Stimulated activated CD4-positive, alpha-beta T cell treated with anti-CD3 and anti-CD28 coated beads, Interleukin-1b, Interleukin-23, amount 100 ng/mL, for 48 hours (primary cell): ENCODE measurements at regions not wholly inside any gene's neighbourhood (a gene's known extent, or its start where the extent isn't known, plus 50 kb on each side); places are given as distances from the start of the nearest gene placed in this dataset.
"Not testable (repeated sequence)": the region's sequence is repeated elsewhere in the genome, so short reads cannot be mapped to it uniquely, and the experiment has no call there.

Experiments used
- DNase-seq: peaks from one replicate; pipeline ENCODE4 v3.0.0-alpha.2; 2020

GRCh38 chr1:189708674-189709073 is 769.0 kb downstream of the BRINP3 start:
- no peak for DNase-seq

GRCh38 chr1:189718147-189718795 is 759.4 kb downstream of the BRINP3 start:
- not testable (repeated sequence) for DNase-seq

- no peak for DNase-seq
Observed at GRCh38 chr1:189726806-189727205, 750.9 kb downstream of the BRINP3 start.

GRCh38 chr1:189751311-189751710 is 726.4 kb downstream of the BRINP3 start:
- DNase-seq = no peak

- DNase-seq = no peak
Observed at GRCh38 chr1:189752461-189752995, 725.1 kb downstream of the BRINP3 start.

- DNase-seq = not testable (repeated sequence)
Observed at GRCh38 chr1:189755100-189755499, 722.6 kb downstream of the BRINP3 start.

GRCh38 chr1:189764391-189765320 is 713.0 kb downstream of the BRINP3 start:
- DNase-seq = no peak

GRCh38 chr1:189769448-189769847 is 708.2 kb downstream of the BRINP3 start:
- no peak for DNase-seq

- DNase-seq = no peak
Observed at GRCh38 chr1:189774721-189775287, 702.9 kb downstream of the BRINP3 start.

GRCh38 chr1:189775343-189775742 is 702.3 kb downstream of the BRINP3 start:
- DNase-seq = no peak

- DNase-seq = no peak
Observed at GRCh38 chr1:189779034-189779433, 698.6 kb downstream of the BRINP3 start.

GRCh38 chr1:189782295-189782694 is 695.4 kb downstream of the BRINP3 start:
- DNase-seq = no peak

GRCh38 chr1:189783456-189783855 is 694.2 kb downstream of the BRINP3 start:
- no peak for DNase-seq

- no peak for DNase-seq
Observed at GRCh38 chr1:189786761-189787160, 690.9 kb downstream of the BRINP3 start.

- DNase-seq = no peak
Observed at GRCh38 chr1:189787201-189787600, 690.5 kb downstream of the BRINP3 start.

- DNase-seq = no peak
Observed at GRCh38 chr1:189790335-189790734, 687.3 kb downstream of the BRINP3 start.

- no peak for DNase-seq
Observed at GRCh38 chr1:189803364-189803763, 674.3 kb downstream of the BRINP3 start.

GRCh38 chr1:189804352-189804751 is 673.3 kb downstream of the BRINP3 start:
- DNase-seq = no peak

- no peak for DNase-seq
Observed at GRCh38 chr1:189805735-189806134, 671.9 kb downstream of the BRINP3 start.

- DNase-seq = not testable (repeated sequence)
Observed at GRCh38 chr1:189810639-189811038, 667.0 kb downstream of the BRINP3 start.

- DNase-seq = no peak
Observed at GRCh38 chr1:189811960-189812359, 665.7 kb downstream of the BRINP3 start.

GRCh38 chr1:189816558-189816957 is 661.1 kb downstream of the BRINP3 start:
- DNase-seq = no peak

- no peak for DNase-seq
Observed at GRCh38 chr1:189819751-189820150, 657.9 kb downstream of the BRINP3 start.

- DNase-seq = no peak
Observed at GRCh38 chr1:189821833-189822232, 655.8 kb downstream of the BRINP3 start.
